ENCODE measurements at regions not wholly inside any gene's neighbourhood (a gene's known extent, or its start where the extent isn't known, plus 50 kb on each side); places are given as distances from the start of the nearest gene placed in this dataset.
A peak's percentile ranks its signal among the peaks of the same experiment; 100 is the strongest.

DNA sequence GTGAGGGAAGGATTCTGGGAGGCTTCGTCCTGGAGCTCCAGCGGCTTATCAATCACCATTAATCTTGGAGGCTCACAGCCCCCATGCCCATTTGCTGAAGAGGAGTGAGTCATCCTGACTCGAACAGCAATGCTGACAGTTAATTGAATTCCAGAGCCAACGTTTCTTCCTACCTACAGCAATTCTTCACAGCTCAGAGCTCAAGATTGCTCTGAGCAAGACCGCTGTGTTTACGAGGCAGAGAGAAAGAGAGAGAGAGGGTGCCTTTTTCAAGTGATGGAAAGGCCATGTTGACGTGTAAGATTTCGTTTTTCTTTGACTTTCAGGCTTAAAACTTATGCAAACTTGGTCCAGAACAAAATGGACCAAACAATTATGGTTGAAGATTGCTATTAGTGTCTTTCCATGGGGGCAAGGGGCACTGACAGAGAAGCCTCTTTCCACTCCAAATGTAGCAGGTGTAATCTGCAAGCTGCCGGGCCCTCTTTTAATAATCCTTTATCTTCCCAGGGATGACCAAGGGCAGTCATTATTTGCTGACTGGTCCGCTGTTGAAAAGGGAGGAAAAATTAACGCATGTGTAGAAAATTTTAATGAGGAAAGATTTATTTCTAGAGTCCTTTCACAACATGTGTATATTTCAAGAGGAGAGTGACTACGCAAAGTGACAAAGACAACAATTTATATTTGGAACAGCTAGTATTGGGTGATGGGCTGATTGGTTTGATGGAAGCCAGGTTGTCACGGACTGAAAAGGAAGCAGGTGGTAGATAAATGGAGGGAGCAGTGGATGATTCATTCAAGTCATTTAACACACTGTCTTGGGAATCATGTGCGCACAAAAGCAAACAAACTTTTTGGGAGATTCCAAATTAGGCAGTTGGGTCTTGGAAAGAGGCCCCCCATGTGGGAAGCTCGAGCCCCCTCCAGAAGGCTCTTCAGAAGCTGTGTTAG is 136.1 kb upstream of the IRF2BP2 start:
- no peak for DNase-seq

DNA sequence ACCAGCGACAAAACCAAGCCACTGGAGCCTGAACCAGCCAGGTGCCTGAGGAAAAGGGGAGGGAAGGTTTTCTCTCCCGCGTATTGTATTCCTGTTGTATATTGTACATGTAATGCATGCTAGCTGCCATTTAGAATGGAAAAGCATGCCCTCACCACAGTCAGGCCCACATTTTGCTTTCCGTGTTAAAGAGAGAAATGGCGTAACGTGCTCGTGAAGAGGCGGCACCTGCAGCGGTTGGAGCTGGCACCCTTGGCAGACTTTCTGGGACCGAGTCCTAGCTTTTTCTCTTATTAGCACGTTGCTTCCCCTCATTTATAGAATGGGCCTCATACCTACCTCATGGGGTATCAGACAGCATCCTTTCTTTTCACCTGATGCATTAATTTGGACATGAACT is 135.3 kb upstream of the IRF2BP2 start:
- DNase-seq: no peak

GRCh38 chr1:234743791-234744611 is 134.0 kb upstream of the IRF2BP2 start:
- no peak for DNase-seq

DNA sequence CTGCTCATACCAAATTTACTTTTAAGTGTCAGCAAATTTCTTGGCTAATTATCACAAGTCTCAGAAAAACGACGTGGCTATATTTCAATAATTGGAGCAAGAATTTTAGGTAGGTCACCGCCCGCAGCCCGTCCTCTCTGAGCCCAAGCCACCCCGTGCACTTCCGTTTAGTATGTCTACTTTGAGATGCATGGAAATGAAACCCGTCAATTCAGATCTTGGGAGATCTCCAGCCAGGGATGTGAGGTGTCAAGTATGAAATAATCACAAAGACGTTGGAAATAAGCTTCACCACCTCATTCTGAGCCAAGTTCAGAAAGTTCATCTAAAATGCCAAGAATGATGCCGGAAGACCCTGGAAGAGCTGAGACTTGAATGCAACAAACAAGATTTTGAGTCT is 132.6 kb upstream of the IRF2BP2 start:
- no peak for DNase-seq

GRCh38 chr1:234737967-234738314 is 128.0 kb upstream of the IRF2BP2 start:
- no peak for DNase-seq

- no peak for DNase-seq
Measured at GRCh38 chr1:234735916-234736315, 125.9 kb upstream of the IRF2BP2 start.

- no peak for DNase-seq
Measured at GRCh38 chr1:234735476-234735875, 125.5 kb upstream of the IRF2BP2 start.

DNA sequence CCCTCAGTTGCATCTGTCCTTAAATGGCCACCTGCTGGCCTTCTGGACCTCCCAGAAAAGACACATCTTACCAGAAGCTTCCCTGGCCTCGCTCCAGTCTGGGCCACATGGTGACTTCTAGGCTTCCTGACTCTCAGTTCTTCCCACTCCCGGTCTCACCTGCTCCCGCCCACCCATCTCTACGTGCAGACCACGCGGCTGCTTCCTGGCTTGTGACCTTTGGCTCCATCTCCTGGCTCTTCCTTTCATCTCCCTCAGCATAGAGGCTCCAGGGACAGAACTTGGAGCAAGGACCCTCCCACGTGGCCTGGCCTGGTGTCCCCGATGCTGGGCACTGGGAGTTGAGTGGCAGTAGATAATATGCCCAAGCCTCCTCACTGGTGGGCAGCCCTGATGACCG is 124.9 kb upstream of the IRF2BP2 start:
- DNase-seq: no peak

- DNase-seq: no peak
Measured at GRCh38 chr1:234734412-234734835, 124.4 kb upstream of the IRF2BP2 start.

DNA sequence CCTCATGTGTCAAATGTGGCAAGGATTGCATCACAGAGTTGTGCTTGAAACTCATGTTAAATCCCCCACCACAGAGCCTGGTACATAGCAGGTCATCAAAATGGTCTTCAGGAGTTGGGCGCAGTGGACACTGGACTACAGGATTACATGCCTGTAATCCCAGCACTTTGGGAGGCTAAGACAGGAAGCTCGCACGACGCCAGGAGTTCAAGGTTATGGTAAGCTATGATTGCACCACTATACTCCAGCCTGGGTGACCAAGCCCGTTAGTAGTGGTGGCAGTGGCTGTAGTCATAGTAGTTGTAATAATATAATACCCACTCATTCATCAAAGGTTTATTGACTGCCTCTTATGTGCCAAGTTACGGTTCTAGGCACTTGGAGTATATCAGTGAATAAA is 123.4 kb upstream of the IRF2BP2 start:
- no peak for DNase-seq

GRCh38 chr1:234732671-234733390 is 122.9 kb upstream of the IRF2BP2 start:
- DNase-seq: no peak

DNA sequence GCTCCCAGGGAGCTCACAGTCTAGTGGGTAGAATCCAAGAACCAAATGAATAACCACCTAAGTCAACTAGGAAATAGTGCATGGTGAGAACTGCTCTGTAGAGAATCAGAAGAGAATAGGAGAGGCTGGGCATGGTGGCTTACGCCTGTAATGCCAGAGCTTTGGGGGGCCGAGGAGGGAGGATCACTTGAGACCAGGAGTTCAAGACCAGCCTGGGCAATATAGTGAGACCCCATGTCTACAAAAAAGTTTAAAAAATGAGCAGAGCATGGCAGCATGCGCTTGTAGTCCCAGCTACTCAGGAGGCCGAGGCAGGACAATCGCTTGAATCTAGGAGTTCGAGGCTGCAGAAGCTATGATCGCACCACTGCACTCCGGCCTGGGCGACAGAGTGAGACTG is 122.3 kb upstream of the IRF2BP2 start:
- DNase-seq: no peak

DNA sequence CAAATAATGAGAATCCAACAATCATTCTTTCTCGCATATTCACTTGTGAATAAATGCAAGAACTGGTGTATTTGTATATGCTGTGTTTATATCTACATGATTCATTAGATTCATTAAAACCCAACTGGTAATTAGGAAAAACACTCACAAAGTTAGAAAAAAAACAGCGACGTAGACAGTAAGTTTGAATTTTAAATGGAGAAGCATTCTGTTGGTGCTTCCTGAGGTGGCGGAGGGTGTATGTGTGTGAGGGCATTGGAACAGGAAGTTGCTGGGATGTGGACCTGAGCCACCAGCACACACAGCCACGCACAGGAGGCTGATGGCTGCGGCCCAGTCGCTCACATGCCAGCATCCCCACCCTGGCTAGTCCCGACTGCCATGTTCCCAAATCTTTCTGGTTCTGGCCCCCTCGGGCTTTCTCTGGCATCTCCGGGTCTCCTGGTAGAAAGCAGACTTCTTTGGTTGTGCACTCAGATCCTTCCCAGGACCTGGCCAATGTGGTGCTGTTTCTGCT is 121.6 kb upstream of the IRF2BP2 start:
- DNase-seq: no peak

DNA sequence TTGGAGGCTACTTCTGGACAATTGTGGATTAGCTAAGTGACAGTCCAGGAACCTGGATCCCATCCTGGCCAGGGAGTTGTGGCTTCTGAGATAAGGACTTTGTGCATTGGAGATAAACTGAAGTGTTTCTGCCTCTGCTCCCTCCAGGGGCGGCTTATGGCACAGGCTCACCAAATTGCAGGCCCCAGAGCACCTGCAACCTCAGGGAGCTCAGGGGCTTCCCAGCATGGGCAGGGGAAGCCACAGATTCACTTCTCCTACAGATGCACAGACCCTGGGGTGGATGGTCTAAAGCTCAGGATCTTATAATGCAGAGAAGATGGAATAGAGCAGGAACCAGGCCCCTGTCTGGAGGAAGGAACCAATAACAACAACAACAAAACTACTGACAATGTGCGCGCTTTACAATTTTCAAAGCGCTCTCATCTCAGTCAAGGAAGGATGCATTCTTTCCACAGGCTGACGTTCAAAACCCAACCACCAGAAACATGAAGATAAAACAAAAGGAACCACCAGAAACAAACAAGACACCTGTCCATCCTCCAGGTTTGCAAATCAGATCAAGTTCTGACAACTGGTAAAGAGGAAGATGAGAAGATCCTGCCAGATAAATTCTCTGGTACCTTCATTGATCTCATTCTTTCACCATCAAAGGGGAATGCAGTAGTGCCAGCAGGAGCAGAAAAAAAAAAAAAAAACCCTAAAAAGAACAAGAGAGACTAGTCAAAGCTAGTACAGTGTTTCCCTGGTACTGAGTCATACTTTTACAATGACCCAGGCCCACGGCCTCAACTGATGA is 121.0 kb upstream of the IRF2BP2 start:
- peak; percentile 11 for DNase-seq

DNA sequence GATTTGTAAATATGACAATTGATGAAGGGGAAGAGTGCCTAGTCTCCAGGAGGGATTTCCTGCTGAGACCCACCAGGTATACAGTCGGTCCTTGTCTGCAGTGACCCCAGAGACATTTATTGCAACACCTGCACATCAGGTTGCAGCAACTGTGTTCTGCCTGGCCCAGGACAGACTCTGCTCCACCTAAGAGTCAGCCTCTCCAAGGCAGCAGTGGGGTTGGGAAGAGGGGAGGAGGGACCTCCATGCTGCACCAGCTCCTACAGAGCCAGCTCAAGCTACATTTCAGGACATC is 120.4 kb upstream of the IRF2BP2 start:
- DNase-seq: no peak

DNA sequence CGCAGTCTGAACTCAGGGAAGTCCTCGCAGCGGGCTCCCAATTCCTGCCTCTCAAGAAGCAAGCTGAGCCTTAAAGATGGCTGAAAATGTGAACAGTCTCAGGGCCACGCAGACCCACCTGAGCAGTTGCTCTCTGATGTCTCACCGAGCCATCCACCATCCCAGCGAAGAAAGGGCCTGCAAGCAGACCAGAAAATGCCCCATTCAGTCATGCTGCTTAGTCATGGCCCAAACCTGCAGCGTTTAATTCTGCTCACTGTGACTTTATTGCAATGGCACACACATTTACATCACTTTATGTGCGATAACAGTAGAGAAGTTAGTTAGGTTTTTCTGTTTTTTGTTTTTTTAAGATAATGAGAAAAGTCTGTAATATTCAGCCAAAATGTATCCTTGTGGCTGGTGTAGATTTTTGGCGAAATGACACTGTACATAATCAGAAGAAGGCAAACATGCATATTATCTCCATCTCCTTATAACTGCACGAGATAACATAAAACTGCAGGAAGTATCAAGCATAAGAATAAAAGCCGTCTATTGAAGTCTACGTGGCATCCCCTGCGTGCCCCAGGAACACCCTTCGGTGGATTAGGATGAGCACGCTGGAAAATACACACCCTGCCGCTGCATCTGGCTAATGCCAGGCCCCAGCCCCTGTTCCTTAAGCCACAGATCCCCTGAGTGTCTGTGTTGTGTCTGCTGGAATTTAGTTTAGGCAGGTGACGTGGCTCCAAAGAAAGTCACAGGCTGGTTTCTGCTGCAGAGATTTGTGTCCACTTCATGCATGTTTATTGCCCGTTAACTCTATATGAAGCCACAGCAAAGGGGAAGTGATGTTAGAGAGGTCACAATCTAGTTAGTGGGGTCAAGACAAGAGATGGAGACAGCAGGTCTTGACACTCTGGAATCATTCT is 119.8 kb upstream of the IRF2BP2 start:
- DNase-seq: no peak

DNA sequence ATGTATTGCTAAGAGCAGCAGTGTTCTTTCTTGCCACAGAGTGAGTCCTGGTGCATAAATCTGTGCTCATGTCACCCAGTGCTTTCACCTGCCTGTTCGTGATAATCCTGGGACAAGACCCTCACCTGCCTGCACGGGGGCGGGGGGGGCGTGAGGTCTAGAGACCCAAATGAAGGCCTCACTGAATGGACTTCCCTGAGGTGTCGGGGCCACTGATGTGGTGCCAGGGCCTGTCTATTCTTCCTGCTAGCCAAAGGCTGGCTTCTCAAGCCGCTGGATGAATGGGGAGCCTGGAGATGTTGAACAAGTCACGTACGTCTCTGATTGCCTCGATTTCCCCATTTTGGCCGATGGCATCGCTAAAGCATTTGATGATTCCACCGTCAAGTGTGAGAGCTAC is 118.8 kb upstream of the IRF2BP2 start:
- no peak for DNase-seq

- no peak for DNase-seq
Measured at GRCh38 chr1:234727018-234727940, 117.3 kb upstream of the IRF2BP2 start.

DNA sequence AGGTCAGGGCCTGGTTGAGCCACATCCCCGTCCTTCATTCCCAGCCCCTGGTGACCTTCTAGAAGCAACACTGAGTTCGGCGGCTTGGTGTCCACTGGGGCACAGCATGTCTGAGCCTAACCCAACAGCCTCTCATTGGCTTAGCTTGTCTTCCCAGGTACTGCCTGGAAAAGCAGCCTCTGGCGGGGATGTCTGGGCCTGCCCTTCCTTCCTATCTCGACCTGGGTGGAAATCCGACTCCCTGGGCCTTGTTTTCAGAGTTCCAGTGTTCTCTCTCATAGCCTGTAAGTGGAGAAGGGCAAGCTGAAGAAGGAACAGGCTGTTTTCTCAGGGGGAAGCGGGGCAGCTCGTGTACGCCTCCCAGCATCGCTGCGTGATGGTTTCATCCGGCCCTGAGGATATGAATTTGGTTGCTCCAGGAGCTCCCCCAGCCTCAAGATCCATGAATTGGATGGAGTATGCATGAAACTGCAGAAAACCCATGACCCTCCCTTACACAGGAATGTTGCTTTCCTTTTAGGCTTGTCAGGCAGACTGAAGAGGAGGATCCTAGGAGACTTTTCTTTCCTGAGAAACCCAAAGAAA is 116.5 kb upstream of the IRF2BP2 start:
- DNase-seq: no peak

All from effector CD8-positive, alpha-beta T cell (primary cell).